ENCODE measurements at regions not wholly inside any gene's neighbourhood (a gene's known extent, or its start where the extent isn't known, plus 50 kb on each side); places are given as distances from the start of the nearest gene placed in this dataset.

- Histone ChIP-seq H3K27me3 (ENCODE audit: control insufficient read depth, insufficient read depth, low read length) (no peaks in the 10 kb centered on the region), H3K9ac (no peak overlapping the region), H2AFZ (no peak overlapping the region), H3K27ac (no peak overlapping the region), H3K4me1 (no peaks in the 10 kb centered on the region), H3K4me2 (ENCODE audit: low read length) (no peak overlapping the region), H3K36me3 (ENCODE audit: control insufficient read depth, insufficient read depth, low read length) (no peaks in the 10 kb centered on the region), H3K4me3 (ENCODE audit: low read depth, low read length) (no peak overlapping the region), H3K79me2 (no peaks in the 10 kb centered on the region), H3K9me3 (ENCODE audit: control insufficient read depth, low read length) (no peaks in the 10 kb centered on the region)
- TF ChIP-seq, protein P1, sequence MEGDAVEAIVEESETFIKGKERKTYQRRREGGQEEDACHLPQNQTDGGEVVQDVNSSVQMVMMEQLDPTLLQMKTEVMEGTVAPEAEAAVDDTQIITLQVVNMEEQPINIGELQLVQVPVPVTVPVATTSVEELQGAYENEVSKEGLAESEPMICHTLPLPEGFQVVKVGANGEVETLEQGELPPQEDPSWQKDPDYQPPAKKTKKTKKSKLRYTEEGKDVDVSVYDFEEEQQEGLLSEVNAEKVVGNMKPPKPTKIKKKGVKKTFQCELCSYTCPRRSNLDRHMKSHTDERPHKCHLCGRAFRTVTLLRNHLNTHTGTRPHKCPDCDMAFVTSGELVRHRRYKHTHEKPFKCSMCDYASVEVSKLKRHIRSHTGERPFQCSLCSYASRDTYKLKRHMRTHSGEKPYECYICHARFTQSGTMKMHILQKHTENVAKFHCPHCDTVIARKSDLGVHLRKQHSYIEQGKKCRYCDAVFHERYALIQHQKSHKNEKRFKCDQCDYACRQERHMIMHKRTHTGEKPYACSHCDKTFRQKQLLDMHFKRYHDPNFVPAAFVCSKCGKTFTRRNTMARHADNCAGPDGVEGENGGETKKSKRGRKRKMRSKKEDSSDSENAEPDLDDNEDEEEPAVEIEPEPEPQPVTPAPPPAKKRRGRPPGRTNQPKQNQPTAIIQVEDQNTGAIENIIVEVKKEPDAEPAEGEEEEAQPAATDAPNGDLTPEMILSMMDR (IDR thresholded peaks at IDR 0.05), result no peak
Measured at GRCh38 chr22:34800260-34800980, 265.5 kb upstream of the ISX start.

GRCh38 chr22:34801221-34801620 is 264.7 kb upstream of the ISX start:
- Histone ChIP-seq H3K9ac (no peak overlapping the region), H3K27ac (no peak overlapping the region), H3K9me3 (ENCODE audit: control insufficient read depth, low read length) (no peaks in the 10 kb centered on the region), H3K4me3 (ENCODE audit: low read depth, low read length) (no peak overlapping the region), H2AFZ (no peak overlapping the region), H3K4me1 (no peaks in the 10 kb centered on the region), H3K27me3 (ENCODE audit: control insufficient read depth, insufficient read depth, low read length) (no peaks in the 10 kb centered on the region), H3K36me3 (ENCODE audit: control insufficient read depth, insufficient read depth, low read length) (no peaks in the 10 kb centered on the region), H3K4me2 (ENCODE audit: low read length) (no peak overlapping the region), H3K79me2 (no peaks in the 10 kb centered on the region)
- TF ChIP-seq, protein P1 (IDR thresholded peaks at IDR 0.05), result no peak

- no peaks in the 10 kb centered on the region for H3K79me2 ChIP-seq
- H3K36me3 ChIP-seq (ENCODE audit: control insufficient read depth, insufficient read depth, low read length), result no peaks in the 10 kb centered on the region
- H3K27ac ChIP-seq, result no peak overlapping the region
- H3K9ac ChIP-seq, result no peak overlapping the region
- H3K4me3 ChIP-seq (ENCODE audit: low read depth, low read length), result no peak overlapping the region
- no peak overlapping the region for H2AFZ ChIP-seq
- TF ChIP-seq, protein P1 (IDR thresholded peaks at IDR 0.05), result no peak
- H3K4me1 ChIP-seq, result no peaks in the 10 kb centered on the region
- H3K4me2 ChIP-seq (ENCODE audit: low read length), result no peak overlapping the region
- no peaks in the 10 kb centered on the region for H3K27me3 ChIP-seq (ENCODE audit: control insufficient read depth, insufficient read depth, low read length)
- H3K9me3 ChIP-seq (ENCODE audit: control insufficient read depth, low read length), result no peaks in the 10 kb centered on the region
Measured at GRCh38 chr22:34804091-34804490, 261.9 kb upstream of the ISX start.

DNA sequence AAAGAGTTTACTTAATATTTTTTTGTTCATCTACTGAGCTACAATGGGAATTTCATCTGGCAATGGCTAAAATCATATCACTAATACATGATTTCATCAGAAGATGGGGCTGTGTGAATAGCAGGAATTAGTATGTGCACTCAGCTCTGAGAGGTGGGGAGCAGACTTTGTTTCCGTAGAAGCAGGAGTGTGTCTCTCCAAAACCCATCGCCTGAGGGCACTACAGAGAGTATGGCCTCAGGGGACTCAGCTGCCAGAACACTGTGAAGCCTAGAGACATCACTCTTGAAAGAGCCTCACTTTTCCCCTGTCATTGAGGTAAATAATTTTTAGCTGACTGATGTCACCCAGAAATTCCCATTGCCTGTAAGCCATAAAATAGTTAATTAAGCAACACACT is 261.4 kb upstream of the ISX start:
- H3K9ac ChIP-seq, result no peak overlapping the region
- no peaks in the 10 kb centered on the region for H3K79me2 ChIP-seq
- no peak overlapping the region for H3K27ac ChIP-seq
- H3K4me2 ChIP-seq (ENCODE audit: low read length), result no peak overlapping the region
- no peak overlapping the region for H2AFZ ChIP-seq
- TF ChIP-seq, protein P1 (IDR thresholded peaks at IDR 0.05), result no peak
- H3K4me1 ChIP-seq, result no peaks in the 10 kb centered on the region
- no peak overlapping the region for H3K4me3 ChIP-seq (ENCODE audit: low read depth, low read length)
- H3K36me3 ChIP-seq (ENCODE audit: control insufficient read depth, insufficient read depth, low read length), result no peaks in the 10 kb centered on the region
- H3K9me3 ChIP-seq (ENCODE audit: control insufficient read depth, low read length), result no peaks in the 10 kb centered on the region
- H3K27me3 ChIP-seq (ENCODE audit: control insufficient read depth, insufficient read depth, low read length), result no peaks in the 10 kb centered on the region

- Histone ChIP-seq H2AFZ (no peak overlapping the region), H3K4me1 (no peaks in the 10 kb centered on the region), H3K4me2 (ENCODE audit: low read length) (no peak overlapping the region), H3K79me2 (no peaks in the 10 kb centered on the region), H3K27ac (no peak overlapping the region), H3K9me3 (ENCODE audit: control insufficient read depth, low read length) (no peaks in the 10 kb centered on the region), H3K9ac (no peak overlapping the region), H3K27me3 (ENCODE audit: control insufficient read depth, insufficient read depth, low read length) (no peaks in the 10 kb centered on the region), H3K4me3 (ENCODE audit: low read depth, low read length) (no peak overlapping the region), H3K36me3 (ENCODE audit: control insufficient read depth, insufficient read depth, low read length) (no peaks in the 10 kb centered on the region)
- TF ChIP-seq, protein P1 (IDR thresholded peaks at IDR 0.05), result no peak
Measured at GRCh38 chr22:34805771-34806170, 260.2 kb upstream of the ISX start.
